SK-N-SH treated with all-trans-retinoic acid at 6 μM for 48 hours (cell line): ENCODE measurements at regions not wholly inside any gene's neighbourhood (a gene's known extent, or its start where the extent isn't known, plus 50 kb on each side); places are given as distances from the start of the nearest gene placed in this dataset.

Experiments
- ATAC-seq: fragments of 200-7000 bp; cut with Tn5 transposase; 3 replicates; pipeline ENCODE4 v1.9.1; 2020; ENCODE audit warnings: mild to moderate bottlenecking, moderate library complexity
- ARNTL ChIP-seq: fragments of 450-650 bp; formaldehyde crosslinking; IDR thresholded peaks from 2 replicates; pipeline ENCODE4 v1.5.0; 2020; ENCODE audit warnings: low read depth, mild to moderate bottlenecking, moderate library complexity, borderline replicate concordance
- BACH2 ChIP-seq: fragments of 250-450 bp; sonication (Bioruptor Pico); IDR thresholded peaks from 2 replicates; pipeline ENCODE4 v1.9.0; 2021; ENCODE audit warnings: mild to moderate bottlenecking, borderline replicate concordance
- CSDC2 ChIP-seq: fragments of 250-450 bp; sonication (Bioruptor Pico); IDR thresholded peaks from 2 replicates; pipeline ENCODE4 v1.5.0; 2020; ENCODE audit warnings: mild to moderate bottlenecking, moderate library complexity
- ESRRG ChIP-seq: fragments of 250-450 bp; sonication (Bioruptor Pico); IDR thresholded peaks from 2 replicates; pipeline ENCODE4 v1.6.1; 2021; ENCODE audit warnings: mild to moderate bottlenecking
- GLIS3 ChIP-seq: fragments of 250-450 bp; sonication (Bioruptor Pico); IDR thresholded peaks from 2 replicates; pipeline ENCODE4 v1.5.0; 2020; ENCODE audit warnings: mild to moderate bottlenecking, moderate library complexity
- ISL1 ChIP-seq: fragments of 250-450 bp; sonication (Bioruptor Pico); IDR thresholded peaks from 2 replicates; pipeline ENCODE4 v2.1.2; 2022; ENCODE audit warnings: mild to moderate bottlenecking, moderate library complexity
- OSR1 ChIP-seq: fragments of 250-450 bp; sonication (Bioruptor Pico); IDR thresholded peaks from 2 replicates; pipeline ENCODE4 v1.8.0; 2022; ENCODE audit warnings: moderate library complexity, mild to moderate bottlenecking, inconsistent platforms
- PPARA ChIP-seq: fragments of 250-450 bp; sonication (Bioruptor Pico); IDR thresholded peaks from 2 replicates; pipeline ENCODE4 v1.5.0; 2020; ENCODE audit warnings: mild to moderate bottlenecking, borderline replicate concordance
- TCF4 ChIP-seq: fragments of 250-450 bp; sonication (Bioruptor Pico); IDR thresholded peaks from 2 replicates; pipeline ENCODE4 v1.8.0; 2021; ENCODE audit warnings: mild to moderate bottlenecking, moderate library complexity, borderline replicate concordance
- TOX ChIP-seq: fragments of 250-450 bp; sonication (Bioruptor Pico); IDR thresholded peaks from 2 replicates; pipeline ENCODE4 v1.8.0; 2021; ENCODE audit warnings: mild to moderate bottlenecking, moderate library complexity, borderline replicate concordance
- ZNF565 ChIP-seq: fragments of 450-650 bp; formaldehyde crosslinking; conservative IDR thresholded peaks from 2 replicates; pipeline ENCODE4 v1.5.0; 2020; ENCODE audit warnings: low read depth, mild to moderate bottlenecking, moderate library complexity
- ZNF70 ChIP-seq: fragments of 450-650 bp; formaldehyde crosslinking; IDR thresholded peaks from 2 replicates; pipeline ENCODE4 v1.5.0; 2020; ENCODE audit warnings: mild to moderate bottlenecking, moderate library complexity
- ZNF8 ChIP-seq: fragments of 450-650 bp; formaldehyde crosslinking; IDR thresholded peaks from 2 replicates; pipeline ENCODE4 v1.5.0; 2020; ENCODE audit warnings: mild to moderate bottlenecking, moderate library complexity
- TF ChIP-seq, protein P1 (sequence below): fragments of 250-450 bp; sonication (Bioruptor Pico); IDR thresholded peaks from 2 replicates; pipeline ENCODE4 v1.5.0; 2020; ENCODE audit warnings: mild to moderate bottlenecking, moderate library complexity
- TF ChIP-seq, protein P2 (sequence below): fragments of 250-450 bp; sonication (Bioruptor Pico); IDR thresholded peaks from 2 replicates; pipeline ENCODE4 v1.8.0; 2020; ENCODE audit warnings: mild to moderate bottlenecking, moderate library complexity, borderline replicate concordance
- TF ChIP-seq, protein P3 (sequence below): fragments of 250-450 bp; sonication (Bioruptor Pico); IDR thresholded peaks from 2 replicates; pipeline ENCODE4 v1.8.0; 2021; ENCODE audit warnings: low read depth, mild to moderate bottlenecking, moderate library complexity, borderline replicate concordance
- TF ChIP-seq, protein P4 (sequence below): fragments of 250-450 bp; sonication (Bioruptor Pico); IDR thresholded peaks from 2 replicates; pipeline ENCODE4 v1.5.1; 2021; ENCODE audit warnings: mild to moderate bottlenecking, moderate library complexity

DNA sequence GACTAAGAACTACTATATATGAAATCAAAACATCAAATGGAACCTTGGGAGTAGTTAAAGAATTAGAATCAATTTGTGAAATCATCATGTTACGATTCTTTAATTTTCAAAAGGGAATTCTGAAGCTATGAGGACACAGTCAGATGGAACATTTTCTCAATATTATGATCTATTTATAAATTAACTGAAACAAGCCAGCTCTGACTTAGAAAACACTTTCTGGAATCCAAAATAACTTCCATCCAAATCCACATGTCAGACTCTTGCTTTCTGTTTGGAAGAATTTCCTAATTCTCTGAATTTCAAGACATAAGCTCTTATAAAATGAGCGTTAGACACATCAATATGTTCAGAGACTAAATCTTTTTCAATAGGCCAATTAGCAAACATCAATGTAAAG is 737.7 kb upstream of the SOX9 start (continued):
- TF ChIP-seq PPARA (no peak), ISL1 (CRISPR knock-in tag) (no peak), TOX (CRISPR knock-in tag) (no peak)
- TF ChIP-seq, protein P1, sequence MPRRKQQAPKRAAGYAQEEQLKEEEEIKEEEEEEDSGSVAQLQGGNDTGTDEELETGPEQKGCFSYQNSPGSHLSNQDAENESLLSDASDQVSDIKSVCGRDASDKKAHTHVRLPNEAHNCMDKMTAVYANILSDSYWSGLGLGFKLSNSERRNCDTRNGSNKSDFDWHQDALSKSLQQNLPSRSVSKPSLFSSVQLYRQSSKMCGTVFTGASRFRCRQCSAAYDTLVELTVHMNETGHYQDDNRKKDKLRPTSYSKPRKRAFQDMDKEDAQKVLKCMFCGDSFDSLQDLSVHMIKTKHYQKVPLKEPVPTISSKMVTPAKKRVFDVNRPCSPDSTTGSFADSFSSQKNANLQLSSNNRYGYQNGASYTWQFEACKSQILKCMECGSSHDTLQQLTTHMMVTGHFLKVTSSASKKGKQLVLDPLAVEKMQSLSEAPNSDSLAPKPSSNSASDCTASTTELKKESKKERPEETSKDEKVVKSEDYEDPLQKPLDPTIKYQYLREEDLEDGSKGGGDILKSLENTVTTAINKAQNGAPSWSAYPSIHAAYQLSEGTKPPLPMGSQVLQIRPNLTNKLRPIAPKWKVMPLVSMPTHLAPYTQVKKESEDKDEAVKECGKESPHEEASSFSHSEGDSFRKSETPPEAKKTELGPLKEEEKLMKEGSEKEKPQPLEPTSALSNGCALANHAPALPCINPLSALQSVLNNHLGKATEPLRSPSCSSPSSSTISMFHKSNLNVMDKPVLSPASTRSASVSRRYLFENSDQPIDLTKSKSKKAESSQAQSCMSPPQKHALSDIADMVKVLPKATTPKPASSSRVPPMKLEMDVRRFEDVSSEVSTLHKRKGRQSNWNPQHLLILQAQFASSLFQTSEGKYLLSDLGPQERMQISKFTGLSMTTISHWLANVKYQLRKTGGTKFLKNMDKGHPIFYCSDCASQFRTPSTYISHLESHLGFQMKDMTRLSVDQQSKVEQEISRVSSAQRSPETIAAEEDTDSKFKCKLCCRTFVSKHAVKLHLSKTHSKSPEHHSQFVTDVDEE, result no peak
- TF ChIP-seq, all 23 proteins: peak for 0

DNA sequence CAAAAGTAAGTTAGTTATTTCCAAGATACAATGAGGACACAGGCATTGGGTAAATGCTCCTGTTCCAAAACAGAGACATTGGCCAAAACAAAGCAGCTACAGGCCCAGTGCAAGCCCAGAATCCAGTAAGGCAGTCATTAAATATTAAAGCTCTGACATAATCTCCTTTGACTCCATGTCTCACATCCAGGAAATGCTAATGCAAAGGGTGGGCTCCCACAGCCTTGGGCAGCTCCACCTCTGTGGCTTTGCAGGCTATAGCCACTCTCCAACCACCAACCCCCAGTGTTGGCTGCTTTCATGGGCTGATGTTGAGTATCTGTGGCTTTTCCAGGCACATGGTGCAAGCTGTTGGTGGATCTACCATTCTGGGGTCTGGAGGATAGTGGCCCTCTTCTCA is 733.4 kb upstream of the SOX9 start:
- ATAC-seq, result no peak

DNA sequence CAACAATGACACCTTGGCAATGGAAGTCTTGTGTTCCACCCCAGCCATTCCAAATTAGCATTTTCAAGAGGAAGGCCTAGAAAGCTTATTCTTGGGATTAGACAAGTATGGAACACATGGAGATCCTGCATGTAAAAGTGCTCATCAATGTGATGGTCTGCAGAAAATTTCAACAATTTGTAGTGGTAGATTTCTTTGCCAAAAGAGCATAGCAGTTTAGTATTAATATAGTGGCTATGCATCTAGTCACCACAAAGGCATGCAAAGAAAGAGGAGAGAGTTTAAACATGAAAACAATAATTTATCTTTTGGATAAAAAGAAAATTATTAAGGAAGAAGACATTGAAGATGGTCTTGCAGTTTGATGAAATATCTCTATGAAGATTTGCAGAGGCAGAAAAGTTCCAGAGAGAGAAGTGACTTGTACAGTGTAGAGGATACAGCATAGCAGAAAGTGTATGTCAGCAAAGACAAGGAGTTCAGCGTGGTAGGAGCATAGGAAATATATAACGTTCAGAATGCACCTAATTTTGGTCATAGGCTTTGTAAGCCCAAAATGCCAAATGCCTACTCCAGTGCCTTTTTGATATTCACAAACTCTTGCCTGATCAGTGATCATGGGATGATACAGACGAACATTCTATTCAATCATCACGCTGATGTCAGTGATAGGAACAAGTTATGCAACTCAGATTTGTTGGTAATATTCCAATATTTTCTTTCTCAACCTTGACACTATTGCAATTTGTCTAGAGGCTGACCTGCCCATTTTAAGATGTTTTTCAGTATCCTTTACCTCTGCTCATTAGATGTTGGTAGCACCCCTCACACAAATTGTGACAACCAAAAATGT is 727.9 kb upstream of the SOX9 start:
- ATAC-seq, result peak; percentile 94
- TF ChIP-seq ISL1 (CRISPR knock-in tag) (0 out of 2 replicates have a peak, but pooled peaks have one; percentile 29), TOX (CRISPR knock-in tag) (no peak)

More for the DNA sequence above, 733.4 kb upstream of the SOX9 start:
- no peak for TF ChIP-seq ESRRG (CRISPR knock-in tag)
- TF ChIP-seq, protein P2, sequence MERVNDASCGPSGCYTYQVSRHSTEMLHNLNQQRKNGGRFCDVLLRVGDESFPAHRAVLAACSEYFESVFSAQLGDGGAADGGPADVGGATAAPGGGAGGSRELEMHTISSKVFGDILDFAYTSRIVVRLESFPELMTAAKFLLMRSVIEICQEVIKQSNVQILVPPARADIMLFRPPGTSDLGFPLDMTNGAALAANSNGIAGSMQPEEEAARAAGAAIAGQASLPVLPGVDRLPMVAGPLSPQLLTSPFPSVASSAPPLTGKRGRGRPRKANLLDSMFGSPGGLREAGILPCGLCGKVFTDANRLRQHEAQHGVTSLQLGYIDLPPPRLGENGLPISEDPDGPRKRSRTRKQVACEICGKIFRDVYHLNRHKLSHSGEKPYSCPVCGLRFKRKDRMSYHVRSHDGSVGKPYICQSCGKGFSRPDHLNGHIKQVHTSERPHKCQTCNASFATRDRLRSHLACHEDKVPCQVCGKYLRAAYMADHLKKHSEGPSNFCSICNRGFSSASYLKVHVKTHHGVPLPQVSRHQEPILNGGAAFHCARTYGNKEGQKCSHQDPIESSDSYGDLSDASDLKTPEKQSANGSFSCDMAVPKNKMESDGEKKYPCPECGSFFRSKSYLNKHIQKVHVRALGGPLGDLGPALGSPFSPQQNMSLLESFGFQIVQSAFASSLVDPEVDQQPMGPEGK, result no peak
- no peak for TF ChIP-seq TCF4 (CRISPR knock-in tag)
- TF ChIP-seq, protein P1, result no peak
- TF ChIP-seq TOX (CRISPR knock-in tag), result no peak
- no peak for TF ChIP-seq ZNF565 (CRISPR knock-in tag)
- no peak for TF ChIP-seq ARNTL (CRISPR knock-in tag)
- no peak for TF ChIP-seq OSR1 (CRISPR knock-in tag)
- no peak for TF ChIP-seq CSDC2 (CRISPR knock-in tag)
- TF ChIP-seq GLIS3 (CRISPR knock-in tag), result no peak
- TF ChIP-seq, protein P3, sequence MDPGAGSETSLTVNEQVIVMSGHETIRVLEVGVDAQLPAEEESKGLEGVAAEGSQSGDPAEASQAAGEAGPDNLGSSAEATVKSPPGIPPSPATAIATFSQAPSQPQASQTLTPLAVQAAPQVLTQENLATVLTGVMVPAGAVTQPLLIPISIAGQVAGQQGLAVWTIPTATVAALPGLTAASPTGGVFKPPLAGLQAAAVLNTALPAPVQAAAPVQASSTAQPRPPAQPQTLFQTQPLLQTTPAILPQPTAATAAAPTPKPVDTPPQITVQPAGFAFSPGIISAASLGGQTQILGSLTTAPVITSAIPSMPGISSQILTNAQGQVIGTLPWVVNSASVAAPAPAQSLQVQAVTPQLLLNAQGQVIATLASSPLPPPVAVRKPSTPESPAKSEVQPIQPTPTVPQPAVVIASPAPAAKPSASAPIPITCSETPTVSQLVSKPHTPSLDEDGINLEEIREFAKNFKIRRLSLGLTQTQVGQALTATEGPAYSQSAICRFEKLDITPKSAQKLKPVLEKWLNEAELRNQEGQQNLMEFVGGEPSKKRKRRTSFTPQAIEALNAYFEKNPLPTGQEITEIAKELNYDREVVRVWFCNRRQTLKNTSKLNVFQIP (CRISPR knock-in tag), result no peak
- TF ChIP-seq ISL1 (CRISPR knock-in tag), result no peak
- no peak for TF ChIP-seq ZNF8 (CRISPR knock-in tag)
- no peak for TF ChIP-seq ZNF70
- no peak for TF ChIP-seq BACH2
- TF ChIP-seq, protein P4, sequence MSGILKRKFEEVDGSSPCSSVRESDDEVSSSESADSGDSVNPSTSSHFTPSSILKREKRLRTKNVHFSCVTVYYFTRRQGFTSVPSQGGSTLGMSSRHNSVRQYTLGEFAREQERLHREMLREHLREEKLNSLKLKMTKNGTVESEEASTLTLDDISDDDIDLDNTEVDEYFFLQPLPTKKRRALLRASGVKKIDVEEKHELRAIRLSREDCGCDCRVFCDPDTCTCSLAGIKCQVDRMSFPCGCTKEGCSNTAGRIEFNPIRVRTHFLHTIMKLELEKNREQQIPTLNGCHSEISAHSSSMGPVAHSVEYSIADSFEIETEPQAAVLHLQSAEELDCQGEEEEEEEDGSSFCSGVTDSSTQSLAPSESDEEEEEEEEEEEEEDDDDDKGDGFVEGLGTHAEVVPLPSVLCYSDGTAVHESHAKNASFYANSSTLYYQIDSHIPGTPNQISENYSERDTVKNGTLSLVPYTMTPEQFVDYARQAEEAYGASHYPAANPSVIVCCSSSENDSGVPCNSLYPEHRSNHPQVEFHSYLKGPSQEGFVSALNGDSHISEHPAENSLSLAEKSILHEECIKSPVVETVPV (CRISPR knock-in tag), result no peak
